Fibroblast of the aortic adventitia (primary cell): ENCODE measurements at regions not wholly inside any gene's neighbourhood (a gene's known extent, or its start where the extent isn't known, plus 50 kb on each side); places are given as distances from the start of the nearest gene placed in this dataset.

Source experiments
- DNase-seq: peaks from one replicate; pipeline ENCODE4 v3.0.0-alpha.2; 2010; ENCODE audit warnings: low read depth
- H3K4me3 ChIP-seq: 2 replicates; pipeline ENCODE4 v1.5.1; 2011; ENCODE audit warnings: low read depth, mild to moderate bottlenecking, control low read depth, low read length, moderate library complexity
- CTCF ChIP-seq: IDR thresholded peaks from 2 replicates; pipeline ENCODE4 v1.5.1; 2011; ENCODE audit warnings: mild to moderate bottlenecking, low read length, control low read depth, inconsistent platforms; ENCODE audit not compliant: insufficient read depth

GRCh38 chr5:4847766-4848165 is 292.4 kb upstream of the ADAMTS16 start:
- no peak for TF ChIP-seq CTCF
- no peak for DNase-seq
- H3K4me3 ChIP-seq, result no peak overlapping the region

- DNase-seq, result no peak
- H3K4me3 ChIP-seq, result no peak overlapping the region
- TF ChIP-seq CTCF, result no peak
Measured at GRCh38 chr5:4855036-4855435, 285.1 kb upstream of the ADAMTS16 start.

- H3K4me3 ChIP-seq, result no peak overlapping the region
- TF ChIP-seq CTCF, result no peak
- no peak for DNase-seq
Measured at GRCh38 chr5:4855880-4856279, 284.2 kb upstream of the ADAMTS16 start.

GRCh38 chr5:4857761-4858160 is 282.4 kb upstream of the ADAMTS16 start:
- no peak overlapping the region for H3K4me3 ChIP-seq
- no peak for DNase-seq
- no peak for TF ChIP-seq CTCF

GRCh38 chr5:4859500-4860235 is 280.5 kb upstream of the ADAMTS16 start:
- H3K4me3 ChIP-seq, result no peak overlapping the region
- no peak for TF ChIP-seq CTCF
- DNase-seq, result no peak

GRCh38 chr5:4860631-4861030 is 279.5 kb upstream of the ADAMTS16 start:
- no peak for TF ChIP-seq CTCF
- DNase-seq, result no peak
- H3K4me3 ChIP-seq, result no peak overlapping the region

GRCh38 chr5:4862500-4862899 is 277.6 kb upstream of the ADAMTS16 start:
- peak; percentile 56 for TF ChIP-seq CTCF

More at GRCh38 chr5:4862500-4862899, 277.6 kb upstream of the ADAMTS16 start:
- peak; percentile 69 for DNase-seq
- H3K4me3 ChIP-seq, result no peak overlapping the region
